Retinal pigment epithelial cell (primary cell): ENCODE measurements at regions not wholly inside any gene's neighbourhood (a gene's known extent, or its start where the extent isn't known, plus 50 kb on each side); places are given as distances from the start of the nearest gene placed in this dataset.

ENCODE experiments used
- DNase-seq: peaks from one replicate; pipeline ENCODE4 v3.0.0-alpha.2; 2010; ENCODE audit warnings: low read depth
- H3K4me3 ChIP-seq: 2 replicates; pipeline ENCODE4 v1.5.1; 2011; ENCODE audit warnings: mild to moderate bottlenecking, low read length, control low read depth, moderate library complexity
- CTCF ChIP-seq: conservative IDR thresholded peaks from 2 replicates; pipeline ENCODE4 v1.5.1; 2011; ENCODE audit warnings: low read depth, low read length, control low read depth, inconsistent platforms

GRCh38 chr4:133812236-133812635, 389.4 kb downstream of the PABPC4L start:
- DNase-seq: no peak
- H3K4me3 ChIP-seq: no peak overlapping the region
- TF ChIP-seq CTCF: no peak

- TF ChIP-seq CTCF: no peak
- no peak overlapping the region for H3K4me3 ChIP-seq
- DNase-seq: no peak
These were observed 393.4 kb downstream of the PABPC4L start for GRCh38 chr4:133808151-133808550.

- H3K4me3 ChIP-seq: no peak overlapping the region
- no peak for TF ChIP-seq CTCF
- no peak for DNase-seq
These were observed 398.2 kb downstream of the PABPC4L start for GRCh38 chr4:133803341-133803740.

DNA sequence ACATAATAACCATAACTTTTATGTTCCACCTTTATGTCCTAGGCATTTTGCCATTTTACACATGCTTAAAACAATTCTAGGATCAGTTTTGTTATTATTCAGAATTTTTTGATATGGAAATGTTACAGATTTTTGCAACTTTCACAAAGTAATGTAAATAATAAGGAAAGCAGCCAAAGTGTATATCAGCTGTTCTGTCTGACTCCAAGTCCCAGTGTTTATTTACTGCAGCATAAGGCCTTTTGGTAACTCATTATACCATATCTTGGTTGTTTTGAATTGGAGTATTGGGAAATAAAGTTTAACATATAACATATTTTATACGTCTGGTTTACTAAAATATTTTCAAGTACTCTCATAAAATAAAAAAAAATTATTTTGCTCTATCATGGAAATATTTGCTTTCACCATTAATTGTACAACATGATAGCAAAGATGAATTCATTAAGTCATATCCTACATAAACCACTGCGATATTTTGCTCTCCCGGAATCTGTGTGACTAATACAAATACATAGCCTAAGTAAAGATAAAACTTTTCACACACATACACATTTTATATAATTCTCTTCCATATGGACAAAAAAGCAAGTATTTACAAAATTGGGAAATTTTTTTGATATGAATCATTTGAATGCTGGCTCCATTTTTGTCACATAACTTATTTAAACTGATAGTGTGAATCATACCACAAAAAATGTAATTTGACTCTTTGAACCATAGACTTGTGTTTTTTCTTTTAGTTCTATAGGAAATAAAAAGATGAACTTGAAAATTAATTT, 399.0 kb downstream of the PABPC4L start:
- TF ChIP-seq CTCF: no peak
- H3K4me3 ChIP-seq: no peak overlapping the region
- peak; percentile 15 for DNase-seq

DNA sequence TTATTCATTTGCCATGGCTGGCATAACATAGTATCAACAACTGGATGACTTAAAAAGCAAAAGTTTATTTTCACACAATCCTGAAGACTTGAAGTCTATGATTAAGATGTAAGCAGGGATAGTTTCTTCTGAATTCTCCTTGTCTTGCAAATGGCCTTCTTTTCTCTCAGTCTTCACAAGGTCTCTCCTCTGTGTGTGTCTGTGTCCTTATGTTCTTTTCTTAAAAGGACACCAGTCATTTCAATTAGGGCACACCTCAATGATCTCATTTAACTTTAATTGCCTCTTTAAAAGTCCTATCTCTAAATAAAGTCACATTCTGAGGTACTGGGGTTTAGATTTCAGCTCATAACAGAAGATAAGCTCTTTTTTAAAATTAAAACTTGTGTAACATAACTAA, 399.7 kb downstream of the PABPC4L start:
- DNase-seq: no peak
- H3K4me3 ChIP-seq: no peak overlapping the region
- TF ChIP-seq CTCF: no peak

DNA sequence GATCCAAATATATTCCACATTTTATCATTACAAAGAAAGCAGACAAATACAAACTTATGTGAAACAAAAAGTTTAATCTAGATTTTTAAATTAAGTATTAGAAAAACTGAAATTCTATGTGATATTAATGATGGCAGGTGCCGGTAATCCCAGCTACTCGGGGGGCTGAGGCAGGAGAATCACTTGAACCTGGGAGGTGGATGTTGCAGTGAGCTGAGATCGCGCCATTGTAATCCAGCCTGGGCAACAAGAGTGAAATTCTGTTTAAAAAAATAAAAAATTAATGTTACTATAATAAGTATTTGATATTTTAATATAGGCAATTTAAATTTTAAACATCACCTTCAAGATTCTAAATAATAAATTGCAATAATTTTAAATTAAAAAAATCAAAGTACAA, 400.6 kb downstream of the PABPC4L start:
- no peak for DNase-seq
- H3K4me3 ChIP-seq: no peak overlapping the region
- TF ChIP-seq CTCF: no peak

DNA sequence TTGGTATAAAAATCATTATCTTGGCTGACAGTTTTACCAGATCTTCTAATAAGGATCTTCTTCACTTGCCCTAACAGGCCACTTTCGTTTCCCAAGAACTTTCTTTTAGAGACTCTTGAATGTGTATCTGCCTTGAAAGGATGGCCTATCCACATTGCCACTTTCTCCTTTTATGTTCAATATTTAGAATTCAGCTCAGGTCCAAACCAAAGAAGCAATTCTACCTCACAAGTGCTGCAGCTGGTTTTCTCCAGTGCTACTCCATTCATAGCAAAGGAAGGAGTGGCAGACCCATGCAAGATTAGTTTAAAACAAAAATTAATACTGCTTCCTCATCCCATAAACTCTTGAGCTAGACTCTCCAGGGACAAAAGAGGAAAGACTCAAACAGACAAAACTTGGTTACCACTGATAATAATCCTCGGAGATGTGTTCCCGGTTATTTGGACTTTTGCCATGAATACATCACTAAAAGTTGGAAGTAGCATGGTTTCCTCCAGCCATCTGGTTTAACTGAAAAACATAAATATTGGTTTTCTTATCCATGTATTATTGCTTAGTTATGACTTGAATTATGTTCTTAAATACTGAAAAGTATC, 401.8 kb downstream of the PABPC4L start:
- DNase-seq: no peak
- no peak overlapping the region for H3K4me3 ChIP-seq
- no peak for TF ChIP-seq CTCF
